Cerebellar nuclear complex (tissue), 1 donor: ENCODE measurements at regions not wholly inside any gene's neighbourhood (a gene's known extent, or its start where the extent isn't known, plus 50 kb on each side); places are given as distances from the start of the nearest gene placed in this dataset.
"Not testable (repeated sequence)": the region's sequence is repeated elsewhere in the genome, so short reads cannot be mapped to it uniquely, and the experiment has no call there.

Source experiments
- DNase-seq, 2 experiments: peaks; one replicate each; lab custom pipeline; 2025; lab: John Stamatoyannopoulos, UW

- DNase-seq = no peak
These were observed 92.3 kb upstream of the ZNF438 start for GRCh38 chr10:31123946-31124345.

- no peak for DNase-seq
These were observed 93.2 kb upstream of the ZNF438 start for GRCh38 chr10:31124852-31125251.

- no peak for DNase-seq
These were observed 94.1 kb upstream of the ZNF438 start for GRCh38 chr10:31125789-31126188.

GRCh38 chr10:31126593-31126992 is 94.9 kb upstream of the ZNF438 start:
- no peak for DNase-seq

- DNase-seq = no peak
These were observed 96.9 kb upstream of the ZNF438 start for GRCh38 chr10:31128536-31128935.

- no peak for DNase-seq
These were observed 97.6 kb upstream of the ZNF438 start for GRCh38 chr10:31129271-31129670.

- no peak for DNase-seq
These were observed 98.3 kb upstream of the ZNF438 start for GRCh38 chr10:31129880-31130405.

- DNase-seq = no peak
These were observed 98.7 kb upstream of the ZNF438 start for GRCh38 chr10:31130406-31130805.

GRCh38 chr10:31131251-31131650 is 99.6 kb upstream of the ZNF438 start:
- no peak for DNase-seq

GRCh38 chr10:31132681-31133244 is 101.1 kb upstream of the ZNF438 start:
- DNase-seq = no peak

- peak in 1 of 2 experiments; percentile 28 for DNase-seq
These were observed 101.7 kb upstream of the ZNF438 start for GRCh38 chr10:31133251-31133791.

GRCh38 chr10:31133792-31134310 is 102.2 kb upstream of the ZNF438 start:
- peak in 1 of 2 experiments; percentile 15 for DNase-seq

- DNase-seq = no peak
These were observed 102.8 kb upstream of the ZNF438 start for GRCh38 chr10:31134311-31134952.

- DNase-seq = no peak
These were observed 103.5 kb upstream of the ZNF438 start for GRCh38 chr10:31135171-31135570.

- not testable (repeated sequence) for DNase-seq
These were observed 104.1 kb upstream of the ZNF438 start for GRCh38 chr10:31135791-31136190.

- DNase-seq = no peak
These were observed 104.7 kb upstream of the ZNF438 start for GRCh38 chr10:31136386-31136785.

- DNase-seq = no peak
These were observed 105.5 kb upstream of the ZNF438 start for GRCh38 chr10:31136930-31137885.

- no peak for DNase-seq
These were observed 106.4 kb upstream of the ZNF438 start for GRCh38 chr10:31138026-31138553.

GRCh38 chr10:31139497-31139896 is 107.8 kb upstream of the ZNF438 start:
- no peak for DNase-seq

- DNase-seq = no peak
These were observed 109.1 kb upstream of the ZNF438 start for GRCh38 chr10:31140716-31141115.

GRCh38 chr10:31142026-31142425 is 110.4 kb upstream of the ZNF438 start:
- no peak for DNase-seq
